Renal cortical epithelial cell (primary cell): ENCODE measurements at regions not wholly inside any gene's neighbourhood (a gene's known extent, or its start where the extent isn't known, plus 50 kb on each side); places are given as distances from the start of the nearest gene placed in this dataset.
"Not testable (repeated sequence)": the region's sequence is repeated elsewhere in the genome, so short reads cannot be mapped to it uniquely, and the experiment has no call there.

Experiments used
- DNase-seq: peaks from one replicate; pipeline ENCODE4 v3.0.0-alpha.2; 2011; ENCODE audit warnings: low read depth

DNA sequence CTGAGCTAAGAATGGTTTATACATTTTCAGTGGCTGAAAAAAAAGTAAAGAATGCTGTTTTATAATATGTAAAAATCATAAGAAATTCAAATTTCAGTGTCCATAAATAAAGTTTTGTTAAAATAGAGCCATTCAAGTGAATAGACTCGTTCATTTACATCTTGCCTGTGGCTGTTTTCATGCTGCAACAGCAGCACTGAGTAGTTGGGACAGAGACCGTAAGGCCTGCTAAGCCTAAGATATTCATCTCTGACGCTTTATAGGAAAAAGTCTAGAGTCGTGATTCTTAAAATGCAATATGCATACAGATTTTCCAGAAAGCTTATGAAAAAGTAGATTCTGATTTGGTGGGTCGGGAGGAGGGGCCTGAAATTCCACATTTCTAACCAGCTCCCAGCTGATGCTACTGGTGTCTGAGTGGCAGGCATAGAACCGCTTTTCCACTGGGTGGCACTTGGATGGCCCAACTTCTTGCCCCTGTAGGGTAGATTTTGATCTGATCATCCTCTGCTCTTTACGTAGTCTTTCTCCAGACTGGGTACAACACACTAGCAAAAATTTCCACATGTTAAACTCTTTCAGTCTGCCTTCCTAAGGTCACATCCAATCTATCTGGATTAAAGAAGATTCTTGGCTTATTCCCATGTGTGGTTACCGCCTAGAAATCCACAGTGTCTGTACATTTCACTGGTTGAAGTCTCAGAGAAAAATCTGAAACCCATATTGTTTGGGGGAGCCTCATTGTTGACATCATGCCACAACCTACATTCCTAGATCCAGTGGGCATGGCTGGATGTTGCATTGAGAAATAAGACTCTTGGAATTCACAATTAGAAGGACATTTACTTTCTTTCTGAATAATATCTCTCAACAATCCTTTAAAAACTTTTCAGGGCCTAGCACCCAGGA, 151.2 kb downstream of the C12orf75 start:
- no peak for DNase-seq

DNA sequence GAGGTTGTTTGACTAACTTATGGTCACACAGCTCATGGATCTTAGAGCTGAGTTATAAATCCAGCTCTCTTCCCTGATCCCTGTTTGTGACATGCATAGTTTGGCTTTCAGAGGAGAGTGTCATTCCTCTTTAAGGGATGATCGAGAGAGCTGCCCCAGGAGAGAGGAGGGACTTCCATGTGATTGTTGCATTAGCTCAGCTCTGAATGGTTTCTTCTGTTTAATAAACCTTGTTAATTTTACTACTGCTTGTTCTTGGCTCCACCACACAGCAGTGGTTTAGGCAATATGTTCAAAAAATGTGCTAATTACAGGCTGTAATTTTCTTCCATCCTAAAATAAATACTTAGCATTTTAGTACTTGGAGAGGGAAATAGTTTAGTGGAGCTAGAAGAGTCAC, 152.5 kb downstream of the C12orf75 start:
- no peak for DNase-seq

DNA sequence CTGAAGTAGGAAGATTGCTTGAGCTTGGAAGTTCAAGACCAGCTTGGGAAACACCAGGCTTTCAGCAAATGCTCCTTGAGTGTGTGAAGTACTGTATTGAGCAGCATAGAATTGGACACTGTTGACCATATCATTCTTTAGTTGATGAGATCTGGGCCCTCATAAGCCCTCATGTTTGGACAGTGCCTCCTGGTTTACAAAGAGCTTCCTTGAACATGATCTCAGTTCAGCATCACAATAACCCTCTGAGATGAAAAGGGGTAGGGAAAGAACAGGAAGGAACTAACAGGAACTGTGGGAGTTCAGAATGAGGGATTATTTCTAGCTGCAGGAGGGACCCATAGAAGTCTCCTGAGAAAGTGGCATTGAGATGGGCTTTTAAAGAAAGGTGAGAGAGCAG, 153.2 kb downstream of the C12orf75 start:
- DNase-seq = no peak

DNA sequence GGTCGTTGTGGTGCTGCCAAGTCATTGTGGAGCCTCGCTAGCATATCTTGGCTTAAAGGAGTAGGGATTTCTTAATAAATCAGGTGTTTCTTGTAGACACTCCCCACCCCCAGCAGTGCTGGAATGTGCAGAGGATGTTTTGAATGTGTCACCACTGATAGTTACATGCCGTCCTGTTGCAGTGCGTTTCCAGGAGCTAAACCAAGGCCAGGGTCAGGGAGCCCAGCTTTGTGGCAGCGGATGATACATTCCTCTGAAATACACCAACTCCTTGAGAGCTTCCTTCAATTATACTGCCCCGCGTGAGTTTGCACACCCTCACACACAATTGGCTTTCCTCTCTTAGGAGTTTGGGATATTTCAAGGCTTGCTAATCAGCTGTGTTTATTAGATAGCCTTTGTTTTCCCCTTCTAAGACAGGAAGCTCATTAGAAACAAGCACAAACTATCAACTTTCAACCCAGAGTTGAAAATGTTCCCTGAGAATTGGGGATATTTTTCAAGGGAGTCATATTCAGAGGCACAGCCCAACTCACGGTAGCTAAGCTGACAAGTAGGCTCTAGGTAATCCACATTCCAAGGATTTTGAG, 154.9 kb downstream of the C12orf75 start:
- peak; percentile 73 for DNase-seq

DNA sequence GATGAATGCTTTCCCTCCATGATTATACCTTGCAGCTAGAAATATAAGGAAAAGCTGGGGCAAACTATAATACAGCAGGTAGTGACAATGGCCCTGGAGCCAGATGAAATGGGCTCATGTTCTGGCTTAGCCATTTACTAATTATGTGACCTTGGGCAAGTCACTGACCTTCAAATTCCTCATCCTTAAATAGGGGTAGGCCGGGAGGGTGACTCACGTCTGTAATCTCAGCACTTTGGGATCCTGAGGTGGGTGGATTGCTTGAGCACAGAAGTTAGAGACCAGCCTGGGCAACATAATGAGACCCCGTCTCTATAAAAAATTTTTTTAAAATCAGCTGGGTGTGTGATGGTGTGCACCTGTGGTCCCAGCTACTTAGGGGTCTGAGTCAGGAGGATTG, 155.4 kb downstream of the C12orf75 start:
- DNase-seq = peak; percentile 34

DNA sequence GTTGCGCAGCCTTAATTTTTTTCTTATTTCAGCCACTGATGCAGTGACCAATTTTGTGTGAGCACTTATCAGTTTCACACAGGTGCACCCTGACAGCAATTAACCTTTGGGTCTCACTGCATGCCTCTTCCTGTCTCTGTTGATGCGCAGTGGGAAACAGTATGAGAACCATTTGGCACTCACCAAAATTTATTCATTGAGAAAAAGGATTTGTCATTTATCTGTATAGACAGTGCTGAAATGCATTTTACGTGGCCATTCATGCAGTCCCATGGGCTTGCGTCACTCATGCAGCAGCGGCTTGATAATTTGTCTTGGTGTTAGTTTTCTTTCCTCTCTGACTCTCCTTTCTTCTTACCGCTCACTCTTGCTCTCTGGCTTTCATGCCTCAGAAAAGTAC, 157.5 kb downstream of the C12orf75 start:
- no peak for DNase-seq

DNA sequence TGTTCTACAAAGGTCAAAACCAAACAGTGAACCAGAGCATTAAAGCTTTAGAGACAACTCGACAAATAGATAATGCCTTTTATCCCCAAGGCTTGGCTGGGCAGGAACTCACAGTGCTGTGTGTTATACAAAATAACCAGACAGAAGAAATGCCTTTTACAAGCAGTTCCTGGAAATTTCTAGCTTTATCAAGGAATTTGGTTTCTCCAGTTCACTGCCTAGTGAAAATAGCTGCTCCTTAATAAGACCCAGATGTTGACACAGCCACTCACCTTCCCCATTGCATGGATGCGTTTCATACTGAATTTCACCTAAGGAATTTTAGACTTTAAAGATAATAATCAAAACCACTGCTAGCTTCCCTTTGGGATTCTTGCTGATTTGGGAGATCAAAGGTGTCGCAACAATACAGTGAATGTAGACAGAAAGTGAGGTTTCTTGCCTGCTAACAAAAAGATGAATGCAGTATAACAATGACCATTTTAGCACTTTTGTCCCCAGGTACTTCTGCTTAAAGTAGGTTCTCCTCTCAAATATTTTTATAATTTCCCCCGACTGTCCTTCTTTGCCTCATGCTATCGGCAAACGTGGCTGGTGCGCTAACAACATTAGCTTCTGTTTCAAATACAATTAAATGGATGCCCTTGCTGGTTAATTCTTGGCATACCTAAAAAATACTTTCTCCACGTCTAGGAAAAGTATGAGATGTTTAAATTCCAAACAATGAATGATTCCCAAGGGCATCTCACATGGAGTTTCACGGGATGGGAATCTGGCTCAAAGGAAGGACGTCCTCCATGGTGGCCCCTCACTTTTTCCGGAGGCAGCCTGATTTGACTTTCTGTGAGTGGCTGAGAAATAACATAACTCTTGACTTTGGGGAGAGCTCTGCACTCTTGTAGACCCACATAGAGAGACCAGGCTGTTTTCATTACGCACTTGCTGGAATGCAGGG, 162.4 kb downstream of the C12orf75 start:
- DNase-seq = peak; percentile 38

DNA sequence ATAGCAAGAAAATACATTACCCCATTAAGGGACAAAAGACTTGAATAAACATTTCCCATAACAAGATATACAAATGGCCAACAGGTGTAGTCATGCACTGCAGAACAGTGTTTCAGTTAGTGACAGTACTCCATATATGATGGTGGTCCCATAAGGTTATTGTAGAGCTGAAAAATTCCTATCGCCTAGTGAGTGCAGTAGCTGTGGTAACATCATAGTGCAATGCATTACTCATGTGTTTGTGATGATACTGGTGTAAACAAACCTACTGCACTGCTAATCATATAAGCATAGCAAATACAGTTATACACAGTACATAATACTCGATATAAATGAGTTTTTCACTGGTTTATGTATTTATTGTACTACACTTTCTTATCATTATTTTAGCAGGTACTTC, 168.7 kb downstream of the C12orf75 start:
- DNase-seq = no peak

DNA sequence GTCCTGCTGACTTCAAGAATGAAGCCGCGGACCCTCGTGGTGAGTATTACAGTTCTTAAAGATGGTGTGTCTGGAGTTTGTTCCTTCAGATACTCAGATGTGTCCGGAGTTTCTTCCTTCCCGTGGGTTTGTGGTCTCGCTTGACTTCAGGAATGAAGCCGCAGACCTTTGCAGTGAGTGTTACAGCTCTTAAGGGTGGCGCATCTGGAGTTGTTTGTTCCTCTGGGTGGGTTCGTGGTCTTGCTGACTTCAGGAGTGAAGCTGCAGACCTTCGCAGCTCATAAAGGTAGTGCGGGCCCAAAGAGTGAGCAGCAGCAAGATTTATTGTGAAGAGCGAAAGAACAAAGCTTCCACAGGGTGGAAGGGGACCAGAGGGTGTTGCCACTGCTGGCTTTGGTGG, 170.2 kb downstream of the C12orf75 start:
- DNase-seq = not testable (repeated sequence)

DNA sequence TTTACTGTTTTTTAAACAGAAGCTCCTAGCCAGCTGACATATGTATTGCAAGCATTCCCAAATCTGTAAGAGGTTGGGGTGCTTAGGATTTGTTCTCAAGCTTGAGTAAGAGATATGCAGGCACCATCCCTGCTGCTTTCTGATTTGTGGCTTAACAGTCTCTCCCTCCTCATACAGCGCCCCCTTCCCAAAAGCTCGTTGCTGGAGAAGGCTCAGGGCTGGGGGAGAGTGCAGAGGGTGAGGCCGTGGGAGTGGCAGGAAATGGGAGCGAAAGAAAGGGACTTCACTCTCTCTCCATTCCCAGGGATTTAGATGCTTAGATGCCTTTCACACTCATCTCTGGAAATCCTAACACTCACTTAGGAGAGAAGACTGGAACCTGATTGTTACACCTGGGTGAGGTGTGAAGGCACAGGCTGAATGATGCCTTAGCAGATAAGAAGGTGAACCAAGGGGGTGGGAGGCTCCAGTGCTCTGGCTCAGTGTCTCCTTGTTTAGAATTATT, 172.0 kb downstream of the C12orf75 start:
- DNase-seq = no peak

DNA sequence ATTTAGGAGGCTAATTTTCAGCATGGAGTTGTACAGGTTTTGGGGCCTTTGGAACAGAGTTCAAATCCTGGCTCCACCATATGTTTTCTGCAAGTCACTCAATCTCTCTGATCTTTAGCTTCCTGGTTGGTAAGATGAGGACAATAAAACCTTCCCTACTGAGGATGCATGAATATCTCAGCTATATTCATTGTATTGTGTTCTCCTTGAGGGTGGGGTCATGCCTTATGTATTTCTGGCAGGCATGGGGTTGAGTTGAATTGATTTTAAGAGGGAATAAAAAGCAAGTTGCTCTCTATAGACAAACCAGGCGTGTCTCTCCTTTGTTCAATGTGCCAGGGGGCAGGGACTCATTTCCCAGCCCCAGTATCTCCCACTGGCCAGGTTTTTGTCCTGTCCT, 173.1 kb downstream of the C12orf75 start:
- no peak for DNase-seq

DNA sequence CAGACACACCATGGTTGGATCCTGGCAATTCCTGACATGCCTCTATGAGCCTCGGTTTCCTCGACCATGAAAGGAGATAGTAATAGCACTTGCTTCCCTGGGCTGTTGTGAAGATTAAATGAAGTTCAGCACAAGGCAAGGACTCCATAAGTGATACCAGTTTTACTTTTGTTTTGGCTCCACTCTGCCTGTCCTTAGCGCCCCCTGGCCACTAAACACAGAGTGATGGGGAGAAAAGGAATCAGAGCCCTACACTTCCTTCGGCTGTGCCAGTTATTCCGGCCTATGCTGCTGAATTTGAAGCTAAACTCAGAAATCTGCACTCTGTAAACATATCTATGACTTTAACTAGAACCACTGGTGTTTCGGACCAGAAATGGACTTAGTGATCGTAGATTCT, 173.8 kb downstream of the C12orf75 start:
- DNase-seq = no peak

DNA sequence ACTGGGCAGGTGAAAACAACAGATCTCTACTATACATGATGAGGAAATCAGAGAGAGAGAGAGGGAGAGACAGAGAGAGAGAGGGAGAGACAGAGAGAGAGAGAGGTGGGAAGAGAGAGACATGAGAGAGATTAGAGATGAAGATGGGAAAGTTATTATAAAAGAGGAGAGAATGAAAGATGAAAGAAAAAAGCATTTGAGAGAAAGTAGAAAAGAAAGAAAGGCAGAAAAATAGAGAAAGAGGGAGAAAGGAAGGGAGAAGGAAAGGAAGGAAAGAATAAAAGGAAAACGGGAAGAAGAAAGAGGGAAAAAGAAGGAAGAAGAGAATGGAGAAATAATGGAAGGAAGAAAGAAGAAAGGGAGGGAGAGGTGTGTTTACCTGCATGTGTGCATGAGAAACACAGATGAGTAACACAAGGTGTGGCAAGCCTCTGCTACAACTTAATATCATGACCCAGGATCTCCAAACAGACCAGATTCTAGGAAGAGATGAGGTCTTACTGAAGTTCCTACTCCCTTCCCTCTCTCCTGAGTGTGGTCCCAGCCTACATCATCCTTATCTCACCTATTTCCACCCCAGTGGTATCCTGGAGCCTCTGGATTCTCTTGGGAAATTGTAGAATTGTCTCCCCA, 176.3 kb downstream of the C12orf75 start:
- no peak for DNase-seq

DNA sequence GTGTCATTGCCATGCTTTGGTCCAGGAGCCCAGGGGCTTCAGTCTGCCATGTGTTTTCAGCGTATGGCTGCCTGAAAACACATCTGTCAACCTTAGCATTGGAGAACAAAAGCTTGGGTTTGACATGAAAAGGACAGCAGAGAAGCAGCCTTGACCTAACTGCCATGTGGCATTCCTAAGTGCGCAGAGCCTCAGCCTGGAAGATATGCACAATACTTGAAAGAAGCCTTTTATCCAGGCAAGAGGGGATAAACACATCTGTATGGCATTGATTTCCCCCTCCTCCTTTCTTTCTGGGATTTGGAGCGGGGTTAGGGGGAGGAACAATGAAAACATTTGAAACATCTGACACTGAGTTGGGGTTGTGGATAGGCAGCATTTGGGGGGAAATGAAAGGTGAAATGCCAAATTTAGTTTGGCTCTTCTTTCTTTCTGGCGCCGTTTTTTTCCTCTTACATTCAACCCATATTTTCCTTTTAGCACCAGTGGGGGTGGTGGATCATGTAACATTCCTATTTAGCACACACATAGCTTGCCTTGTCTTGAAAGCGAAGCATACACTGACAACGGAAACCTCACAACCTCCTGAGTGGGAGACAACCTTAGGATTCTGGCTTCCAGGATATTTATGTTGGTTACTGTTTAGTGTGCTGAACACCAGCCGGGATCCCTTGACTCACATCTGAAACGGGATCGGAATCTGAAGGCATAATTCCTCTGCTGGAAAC, 177.0 kb downstream of the C12orf75 start:
- no peak for DNase-seq

DNA sequence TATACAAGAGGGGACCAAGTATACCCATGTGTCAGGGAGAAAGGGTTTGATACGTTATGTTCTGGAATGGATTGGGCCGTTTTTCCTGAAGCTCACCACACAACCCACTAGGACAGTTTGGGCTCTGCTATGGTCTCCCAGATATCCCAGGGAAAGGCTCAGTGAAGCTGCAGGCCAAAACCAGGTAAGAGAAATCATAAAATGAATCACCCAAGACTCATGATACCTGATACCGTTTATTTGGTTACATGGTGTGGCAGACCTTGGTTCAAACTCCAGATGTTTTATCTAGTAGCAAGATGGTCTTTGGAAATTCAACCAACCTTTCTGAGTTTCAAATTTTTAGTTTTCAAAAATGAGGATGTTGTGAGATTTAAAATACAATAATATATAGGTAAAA, 177.6 kb downstream of the C12orf75 start:
- no peak for DNase-seq

DNA sequence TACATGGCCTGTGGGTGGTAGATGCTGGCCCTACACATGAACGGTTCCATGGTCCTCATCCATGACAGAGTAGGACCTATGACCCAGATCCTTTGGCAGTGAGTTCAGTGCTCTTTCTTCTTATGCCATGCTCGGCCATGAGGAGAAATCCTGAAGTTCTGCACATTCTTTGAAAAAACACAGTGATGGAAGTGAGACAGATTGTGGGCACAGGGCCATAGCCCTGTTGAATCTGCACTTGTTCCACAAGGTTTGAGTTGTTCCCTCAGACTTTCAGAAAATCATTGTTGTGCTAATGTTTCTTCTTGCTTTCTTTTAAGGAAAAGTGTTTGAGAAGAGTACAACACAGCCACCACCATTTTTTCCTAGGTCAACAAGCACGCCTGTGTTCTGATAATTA, 180.0 kb downstream of the C12orf75 start:
- DNase-seq = no peak

DNA sequence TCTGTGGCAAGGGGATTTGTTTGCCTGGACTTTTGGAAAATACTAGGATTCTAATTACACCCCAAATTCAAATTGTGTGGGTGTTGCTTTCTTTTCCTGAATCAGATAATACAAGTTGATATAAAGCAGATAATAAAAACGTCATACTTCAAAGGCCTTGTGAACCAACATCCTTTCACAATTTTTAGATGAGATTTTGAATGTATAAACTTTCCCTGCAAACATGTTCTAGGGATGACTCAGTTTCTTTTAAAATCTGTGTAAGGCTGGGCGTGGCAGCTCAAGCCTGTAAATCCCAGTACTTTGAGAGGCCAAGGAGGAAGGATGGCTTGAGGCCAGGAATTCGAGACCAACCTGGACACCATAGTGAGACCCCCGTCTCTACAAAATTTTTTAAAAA, 182.4 kb downstream of the C12orf75 start:
- DNase-seq = not testable (repeated sequence)

DNA sequence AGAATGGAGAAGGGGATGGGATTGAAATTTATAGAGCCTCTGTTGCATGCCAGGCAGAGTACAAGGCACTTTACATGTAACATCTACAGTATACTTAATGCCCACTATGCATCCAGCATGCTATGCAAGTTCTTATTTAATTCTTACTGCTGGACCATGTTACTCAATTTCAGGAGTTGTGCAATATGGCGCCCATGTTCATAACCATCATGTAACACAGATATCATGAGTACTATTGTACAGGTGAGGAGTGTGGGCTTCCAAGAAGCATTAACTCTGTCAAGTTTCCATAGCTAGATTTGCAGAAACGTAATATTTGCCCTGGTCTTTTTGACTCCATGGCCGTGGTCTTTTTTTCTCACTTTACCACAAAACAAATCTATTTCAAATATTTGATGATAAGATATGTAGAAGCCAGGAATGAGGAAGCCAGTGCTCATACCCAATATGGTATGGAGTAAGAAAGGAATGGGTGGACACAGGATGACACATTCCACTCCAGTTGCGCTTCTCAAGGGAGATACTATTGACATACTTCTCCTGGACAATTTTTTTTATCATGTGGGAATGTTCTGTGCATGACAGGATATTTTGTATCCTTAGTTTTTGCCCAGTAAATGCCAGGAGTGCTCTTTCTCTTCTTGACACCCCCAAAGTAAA, 191.8 kb downstream of the C12orf75 start:
- DNase-seq = no peak

DNA sequence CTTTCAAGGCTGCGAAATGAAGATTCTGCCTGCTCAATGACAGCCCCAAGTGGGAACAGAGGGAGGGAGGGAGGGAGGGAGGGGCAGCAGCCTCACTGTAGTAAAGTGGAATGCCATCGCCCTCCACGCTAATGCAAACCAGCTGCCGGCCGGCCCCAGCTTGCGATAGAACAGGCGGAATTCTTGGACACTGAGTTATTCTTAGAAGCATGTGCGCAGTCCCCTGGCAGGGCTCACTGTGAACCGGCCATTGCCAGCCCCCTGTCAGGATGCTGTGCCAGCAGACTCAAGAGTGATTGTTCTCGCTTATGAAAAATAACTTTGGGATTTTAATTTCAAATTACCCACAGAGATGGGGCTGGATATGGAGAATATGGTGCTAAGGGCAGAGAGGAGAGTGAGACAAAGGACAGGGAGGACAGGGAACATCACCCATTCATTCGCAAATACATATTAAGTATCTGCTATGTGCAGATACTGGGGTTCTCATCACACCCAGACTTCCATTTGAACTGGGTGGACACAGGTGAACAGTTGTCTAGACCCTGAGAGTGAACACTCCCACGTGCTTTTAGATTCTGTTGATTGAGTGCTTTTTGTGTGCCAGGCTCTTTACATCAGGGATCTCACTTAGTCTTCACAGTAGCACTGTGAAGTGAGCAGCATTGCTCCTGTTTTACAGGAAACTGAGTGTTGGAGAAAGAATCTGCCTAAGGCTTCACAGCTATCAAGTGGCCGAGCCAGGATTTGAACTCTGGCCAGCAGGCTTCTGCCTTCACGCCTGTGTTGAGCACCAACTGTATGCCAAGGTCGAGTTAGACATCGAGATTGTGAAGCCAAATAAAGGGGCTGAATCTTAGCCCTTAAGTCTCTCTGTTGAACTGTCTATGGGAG, 192.9 kb downstream of the C12orf75 start:
- DNase-seq = no peak
